ENCODE measurements at regions not wholly inside any gene's neighbourhood (a gene's known extent, or its start where the extent isn't known, plus 50 kb on each side); places are given as distances from the start of the nearest gene placed in this dataset.

DNA sequence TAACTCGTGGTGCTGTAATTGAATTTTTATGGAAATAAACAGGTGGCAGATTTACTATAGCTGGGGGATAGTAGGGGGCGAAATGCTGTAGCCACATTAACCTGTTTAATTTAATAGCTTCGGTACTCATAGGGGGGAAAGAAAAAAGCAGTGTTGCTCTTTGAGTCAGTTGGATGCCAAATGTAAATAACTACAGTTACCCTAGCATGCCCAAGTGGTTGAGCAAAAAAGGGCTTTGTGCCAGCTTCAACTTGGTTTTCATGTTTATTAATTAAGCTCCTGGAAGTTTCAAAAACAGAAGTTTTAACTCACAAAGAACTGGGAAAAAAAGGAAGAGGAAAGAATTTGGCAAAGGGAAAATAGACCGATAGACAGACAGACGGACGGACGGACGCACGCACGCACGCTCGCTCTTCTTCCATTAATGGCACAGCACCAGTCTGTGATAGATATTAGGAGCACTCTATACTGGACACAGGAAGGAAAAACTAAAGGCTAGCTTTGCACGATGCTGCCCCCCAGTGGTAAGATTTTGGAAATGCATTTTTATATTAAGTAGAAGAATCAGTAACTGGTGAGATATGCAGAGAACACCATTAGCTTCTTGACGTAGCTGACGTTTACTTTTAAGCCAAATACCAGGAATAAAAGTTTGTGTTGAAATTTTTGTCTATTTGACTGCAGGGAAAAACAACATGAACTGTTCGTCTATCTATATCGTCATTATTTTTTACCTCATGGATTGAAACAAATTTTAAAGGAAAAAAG lies 151.8 kb downstream of the SLC7A11 start:
- no peaks in the 10 kb centered on the region for H3K79me2 ChIP-seq (ENCODE audit: control insufficient read depth, insufficient read depth, low read length)

More for the DNA sequence above, 151.8 kb downstream of the SLC7A11 start:
- BruUV-seq (replicated peaks) = TSS peak; percentile 64
- dilution Hi-C loops (cut with MboI; ENCODE audit: extremely low pct_ligation_motif_present, low sequenced_read_pairs) (no loop called here), intact Hi-C loops (cut with micrococcal nuclease) (loop anchor here (1.0 to 5.0 kb wide), 9 partner anchors 38 to 828 kb away; no protein-coding TSS in a partner anchor)
- Histone ChIP-seq H3K4me1 (ENCODE audit: control insufficient read depth, extremely low read depth, insufficient read depth, low read length) (peaks cover 6% of the 10 kb centered on the region), H4K20me1 (replicated peaks; ENCODE audit: control insufficient read depth, extremely low read depth, insufficient read depth, low read length) (no peaks in the 10 kb centered on the region), H3K9me1 (replicated peaks; ENCODE audit: control insufficient read depth, extremely low read depth, insufficient read depth, low read length) (no peaks in the 10 kb centered on the region), H3K9me3 (replicated peaks; ENCODE audit: control insufficient read depth, insufficient read depth, low read length) (no peaks in the 10 kb centered on the region), H3K36me3 (ENCODE audit: control insufficient read depth in 2 of 2, extremely low read depth in 1 of 2, insufficient read depth in 2 of 2, low read length in 2 of 2) (no peaks in the 10 kb centered on the region), H3K27ac (ENCODE audit: insufficient read depth, low read depth, low read length) (no peak overlapping the region), H3K9ac (replicated peaks; ENCODE audit: extremely low read depth, insufficient read depth, low read length) (peak overlapping the region; percentile 39), H2AFZ (ENCODE audit: low read depth, low read length) (peak overlapping the region; percentile 88), H3K27me3 (ENCODE audit: control insufficient read depth in 2 of 2, insufficient read depth in 2 of 2, low read length in 2 of 2) (no peaks in the 10 kb centered on the region), H3K4me3 (replicated peaks in 1 of 3; ENCODE audit: insufficient read depth in 1 of 3, low read depth in 1 of 3, low read length in 3 of 3) (peak overlapping the region in 2 of 3 experiments; percentile 11 to 53), H3K4me2 (ENCODE audit: insufficient read depth, low read length) (peak overlapping the region; percentile 81)
- FAIRE-seq (peak; percentile 87), DNase-seq (ENCODE audit: low read depth, low spot score) (peak; percentile 90)
- ChIA-PET CTCF (interaction anchor here (0.6 to 7.1 kb wide), 52 partner anchors 9 to 966 kb away, joined by 3 to 309 read pairs (median 6); no protein-coding TSS in a partner anchor), POLR2A (interaction anchor here (1.5 kb wide), 1 partner anchor 55 kb away, joined by 4 read pairs; no protein-coding TSS in a partner anchor)
- TF ChIP-seq CTCF (IDR thresholded peaks at IDR 0.05; ENCODE audit: extremely low read depth in 1 of 2, insufficient read depth in 1 of 2, low read depth in 1 of 2, low read length in 2 of 2) (peak; percentile 60 to 62), GATA2 (IDR thresholded peaks at IDR 0.05; ENCODE audit: insufficient read depth, insufficient read length, low read depth, low read length) (no peak)

Data from endothelial cell of umbilical vein (primary cell).